ENCODE measurements at regions not wholly inside any gene's neighbourhood (a gene's known extent, or its start where the extent isn't known, plus 50 kb on each side); places are given as distances from the start of the nearest gene placed in this dataset.

DNA sequence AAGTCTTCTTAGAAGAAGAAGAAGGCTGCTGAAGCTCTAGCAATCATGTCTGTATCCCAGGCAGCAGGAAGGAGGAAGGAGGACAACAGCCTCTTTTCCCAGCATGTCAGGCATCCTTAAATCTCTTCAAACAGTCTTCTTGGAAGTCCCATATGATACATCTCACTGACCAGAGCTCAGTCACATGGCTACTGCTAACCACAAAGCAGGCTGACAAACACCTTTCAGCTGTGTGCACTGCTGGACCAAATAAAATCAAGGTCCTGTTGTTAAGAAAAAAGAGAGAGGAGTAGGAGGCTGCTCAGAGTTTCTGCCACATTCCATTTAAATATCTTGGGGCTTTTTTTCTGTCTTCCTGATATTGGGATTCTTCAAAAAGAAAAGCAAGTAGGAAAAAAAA lies 203.4 kb upstream of the PELI2 start (continued):
- TF ChIP-seq ZNF462 (CRISPR knock-in tag; IDR thresholded peaks at IDR 0.05) (no peak), ZNF114 (CRISPR knock-in tag; IDR thresholded peaks at IDR 0.05) (no peak), JUNB (IDR thresholded peaks at IDR 0.05; ENCODE audit: unreplicated experiment) (no peak), EZH2 (IDR thresholded peaks at IDR 0.05; ENCODE audit: low read depth, unreplicated experiment) (no peak), CTCF (conservative IDR thresholded peaks at IDR 0.05; ENCODE audit: low read depth in 2 of 2) (no peak)

DNA sequence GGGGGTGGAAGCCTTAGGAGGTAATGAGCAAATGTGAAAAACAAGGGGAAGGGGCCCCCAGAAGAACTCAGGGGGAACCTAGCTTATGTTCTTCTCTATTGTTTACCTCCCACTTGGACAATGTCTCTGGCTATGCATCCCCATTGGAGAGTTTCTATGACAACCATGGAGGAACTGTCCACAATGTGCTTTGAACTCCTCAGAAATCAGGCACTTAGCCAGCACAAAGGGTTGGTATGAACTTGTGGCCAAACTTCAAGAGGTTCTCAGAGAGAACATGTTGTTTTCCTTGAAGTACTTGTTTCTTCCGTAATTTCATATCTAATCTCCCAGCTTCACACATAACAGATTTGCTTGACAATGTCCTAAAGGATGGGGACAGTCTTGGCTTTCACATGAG lies 202.8 kb upstream of the PELI2 start:
- H3K27ac Mint-ChIP-seq: no peak overlapping the region
- Histone ChIP-seq H3K27ac (ENCODE audit: low read depth) (no peak overlapping the region), H3K4me2 (no peak overlapping the region)
- TF ChIP-seq CTCF (conservative IDR thresholded peaks at IDR 0.05; ENCODE audit: low read depth in 2 of 2) (no peak), ZNF462 (CRISPR knock-in tag; IDR thresholded peaks at IDR 0.05) (no peak)

More for the DNA sequence above, 202.8 kb upstream of the PELI2 start:
- H3K9me2 ChIP-seq (ENCODE audit: insufficient read depth): peaks cover 10% of the 10 kb centered on the region; the same call in 1 of the 2 replicates
- no peak overlapping the region for H2AFZ ChIP-seq
- no peak for DNase-seq (ENCODE audit: low spot score)
- H3K4me3 Mint-ChIP-seq: no peak overlapping the region
- H3K27me3 ChIP-seq (ENCODE audit: insufficient read depth): no peaks in the 10 kb centered on the region
- no peaks in the 10 kb centered on the region for H3K36me3 ChIP-seq (ENCODE audit: insufficient read depth)
- no peak overlapping the region for H3K4me3 ChIP-seq
- H3K27me3 Mint-ChIP-seq (ENCODE audit: insufficient read depth, low read depth, poor library complexity): no peaks in the 10 kb centered on the region
- no peaks in the 10 kb centered on the region; the same call in 2 of the 3 replicates for H3K36me3 Mint-ChIP-seq (ENCODE audit: low read depth)
- no peaks in the 10 kb centered on the region for H3K9me3 Mint-ChIP-seq
- H3K4me1 ChIP-seq (ENCODE audit: insufficient read depth): no peaks in the 10 kb centered on the region
- H3K4me1 Mint-ChIP-seq: peaks cover 7% of the 10 kb centered on the region
- H3F3A ChIP-seq (replicated peaks; ENCODE audit: low read depth): no peaks in the 10 kb centered on the region
- H3K79me2 ChIP-seq (replicated peaks; ENCODE audit: insufficient read depth): no peaks in the 10 kb centered on the region
- ATAC-seq: no peak
- H4K20me1 ChIP-seq (replicated peaks; ENCODE audit: insufficient read depth): no peaks in the 10 kb centered on the region

Data from GM23338 (cell line).